Ishikawa (cell line): ENCODE measurements at regions not wholly inside any gene's neighbourhood (a gene's known extent, or its start where the extent isn't known, plus 50 kb on each side); places are given as distances from the start of the nearest gene placed in this dataset.

ENCODE experiments used
- CREB1 ChIP-seq: IDR thresholded peaks from 2 replicates; pipeline ENCODE4 v1.6.1; 2012; ENCODE audit warnings: low read depth
- EGR1 ChIP-seq: IDR thresholded peaks from 2 replicates; pipeline ENCODE4 v1.6.1; 2012
- EP300 ChIP-seq: IDR thresholded peaks from 2 replicates; pipeline ENCODE4 v1.6.1; 2012; ENCODE audit warnings: borderline replicate concordance
- FOXM1 ChIP-seq: IDR thresholded peaks from 2 replicates; pipeline ENCODE4 v1.6.1; 2012; ENCODE audit warnings: low read depth, borderline replicate concordance
- MAX ChIP-seq: IDR thresholded peaks from 2 replicates; pipeline ENCODE4 v1.6.1; 2012
- NFIC ChIP-seq: IDR thresholded peaks from 2 replicates; pipeline ENCODE4 v1.6.1; 2012
- RAD21 ChIP-seq: IDR thresholded peaks from 2 replicates; pipeline ENCODE4 v1.6.1; 2012; ENCODE audit warnings: low read depth
- TAF1 ChIP-seq: IDR thresholded peaks from 2 replicates; pipeline ENCODE4 v1.6.1; 2012; ENCODE audit warnings: low read depth, mild to moderate bottlenecking
- TCF12 ChIP-seq: IDR thresholded peaks from 2 replicates; pipeline ENCODE4 v1.6.1; 2012; ENCODE audit warnings: low read depth
- YY1 ChIP-seq: IDR thresholded peaks from 2 replicates; pipeline ENCODE4 v1.6.1; 2012; ENCODE audit warnings: low read depth
- ZBTB7A ChIP-seq: IDR thresholded peaks from 2 replicates; pipeline ENCODE4 v1.6.1; 2012; ENCODE audit warnings: low read depth
- TF ChIP-seq, protein P1 (sequence below): IDR thresholded peaks from 2 replicates; pipeline ENCODE4 v1.6.1; 2012; ENCODE audit warnings: low read depth, mild to moderate bottlenecking

- no peak for TF ChIP-seq TAF1
- no peak for TF ChIP-seq EP300
- no peak for TF ChIP-seq CREB1
- TF ChIP-seq RAD21 = no peak
- TF ChIP-seq MAX = no peak
- TF ChIP-seq FOXM1 = no peak
- TF ChIP-seq EGR1 = no peak
- TF ChIP-seq YY1 = no peak
- TF ChIP-seq TCF12 = no peak
- TF ChIP-seq, protein P1, sequence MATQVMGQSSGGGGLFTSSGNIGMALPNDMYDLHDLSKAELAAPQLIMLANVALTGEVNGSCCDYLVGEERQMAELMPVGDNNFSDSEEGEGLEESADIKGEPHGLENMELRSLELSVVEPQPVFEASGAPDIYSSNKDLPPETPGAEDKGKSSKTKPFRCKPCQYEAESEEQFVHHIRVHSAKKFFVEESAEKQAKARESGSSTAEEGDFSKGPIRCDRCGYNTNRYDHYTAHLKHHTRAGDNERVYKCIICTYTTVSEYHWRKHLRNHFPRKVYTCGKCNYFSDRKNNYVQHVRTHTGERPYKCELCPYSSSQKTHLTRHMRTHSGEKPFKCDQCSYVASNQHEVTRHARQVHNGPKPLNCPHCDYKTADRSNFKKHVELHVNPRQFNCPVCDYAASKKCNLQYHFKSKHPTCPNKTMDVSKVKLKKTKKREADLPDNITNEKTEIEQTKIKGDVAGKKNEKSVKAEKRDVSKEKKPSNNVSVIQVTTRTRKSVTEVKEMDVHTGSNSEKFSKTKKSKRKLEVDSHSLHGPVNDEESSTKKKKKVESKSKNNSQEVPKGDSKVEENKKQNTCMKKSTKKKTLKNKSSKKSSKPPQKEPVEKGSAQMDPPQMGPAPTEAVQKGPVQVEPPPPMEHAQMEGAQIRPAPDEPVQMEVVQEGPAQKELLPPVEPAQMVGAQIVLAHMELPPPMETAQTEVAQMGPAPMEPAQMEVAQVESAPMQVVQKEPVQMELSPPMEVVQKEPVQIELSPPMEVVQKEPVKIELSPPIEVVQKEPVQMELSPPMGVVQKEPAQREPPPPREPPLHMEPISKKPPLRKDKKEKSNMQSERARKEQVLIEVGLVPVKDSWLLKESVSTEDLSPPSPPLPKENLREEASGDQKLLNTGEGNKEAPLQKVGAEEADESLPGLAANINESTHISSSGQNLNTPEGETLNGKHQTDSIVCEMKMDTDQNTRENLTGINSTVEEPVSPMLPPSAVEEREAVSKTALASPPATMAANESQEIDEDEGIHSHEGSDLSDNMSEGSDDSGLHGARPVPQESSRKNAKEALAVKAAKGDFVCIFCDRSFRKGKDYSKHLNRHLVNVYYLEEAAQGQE = no peak
- no peak for TF ChIP-seq ZBTB7A
- TF ChIP-seq NFIC = no peak
Observed at GRCh38 chr1:25109531-25109951, 122.8 kb downstream of the SYF2 start.
